ENCODE measurements at regions not wholly inside any gene's neighbourhood (a gene's known extent, or its start where the extent isn't known, plus 50 kb on each side); places are given as distances from the start of the nearest gene placed in this dataset.
"Not testable (repeated sequence)": the region's sequence is repeated elsewhere in the genome, so short reads cannot be mapped to it uniquely, and the experiment has no call there.

DNA sequence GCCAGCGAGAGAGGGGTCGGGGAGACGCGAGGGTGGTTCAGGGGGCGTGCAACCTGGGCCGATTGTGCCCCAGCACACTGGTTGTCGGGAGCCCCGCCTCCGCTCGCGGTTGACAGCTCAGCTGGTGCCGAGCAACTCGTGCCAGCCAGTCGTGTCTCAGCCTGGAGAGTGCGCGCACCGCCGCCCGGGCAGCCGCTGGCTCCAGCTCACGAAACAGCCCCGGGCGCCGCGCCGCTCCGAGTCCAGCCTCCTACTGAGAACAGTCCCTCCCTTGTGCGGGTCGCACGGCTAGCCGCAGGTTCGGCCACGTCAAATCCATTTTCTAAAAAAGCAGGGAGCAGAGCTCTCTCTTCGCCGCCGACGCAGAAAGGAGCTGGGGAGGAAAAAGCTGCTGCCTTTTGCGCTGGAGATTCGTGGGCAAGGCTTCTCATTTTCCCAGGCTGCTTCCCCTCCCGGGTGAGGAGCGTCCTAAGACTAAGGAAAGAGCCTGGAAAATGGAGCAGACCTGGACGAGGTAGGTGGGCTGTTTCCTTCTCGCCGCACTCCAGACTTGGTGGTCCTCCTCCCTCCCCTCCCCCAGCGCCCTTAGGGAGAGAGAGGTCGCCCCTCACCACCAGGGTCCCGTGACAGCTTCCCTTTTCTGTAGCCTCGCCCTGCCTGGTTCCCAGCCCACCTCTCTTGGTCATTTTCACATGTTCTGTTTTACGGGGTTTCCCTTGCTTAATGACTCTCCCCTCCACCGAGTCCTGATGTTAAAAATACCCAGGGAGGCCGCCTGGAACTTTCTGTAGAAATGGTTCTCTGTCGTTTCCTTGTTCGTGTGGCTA, 56.7 kb upstream of the SEC22B start:
- DNase-seq: not testable (repeated sequence)

DNA sequence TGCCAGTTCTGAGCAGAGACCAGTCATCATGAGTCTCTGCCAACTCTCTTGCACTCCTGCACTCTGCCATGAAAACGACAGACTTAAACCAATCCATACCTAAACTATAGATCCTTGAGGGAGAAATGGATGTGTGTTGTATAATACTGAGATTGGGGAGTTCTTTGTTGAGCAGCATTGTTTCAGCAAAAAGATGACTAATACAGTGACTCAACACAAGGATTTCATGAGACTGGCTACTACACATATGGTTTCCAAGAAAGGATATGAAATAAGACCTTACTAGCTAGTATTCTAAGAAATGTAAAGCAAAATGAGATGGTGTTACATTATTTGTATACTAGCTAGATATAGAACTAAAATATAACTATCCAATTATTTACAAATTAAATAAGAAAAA, 53.5 kb upstream of the SEC22B start:
- not testable (repeated sequence) for DNase-seq
